ENCODE measurements at regions not wholly inside any gene's neighbourhood (a gene's known extent, or its start where the extent isn't known, plus 50 kb on each side); places are given as distances from the start of the nearest gene placed in this dataset.

- Mint-ChIP-seq H3K4me3 (no peak overlapping the region), H3K27ac (no peak overlapping the region), H3K4me1 (no peaks in the 10 kb centered on the region), H3K9me3 (ENCODE audit: insufficient read depth) (peaks cover 6% of the 10 kb centered on the region), H3K27me3 (peaks cover 5% of the 10 kb centered on the region)
- no peak for DNase-seq
- Histone ChIP-seq H3K9ac (ENCODE audit: low read length) (no peak overlapping the region), H3K36me3 (replicated peaks in 1 of 2; ENCODE audit: control extremely low read depth in 1 of 2, control insufficient read depth in 1 of 2, extremely low read depth in 1 of 2, insufficient read depth in 2 of 2, low read length in 1 of 2) (no peaks in the 10 kb centered on the region), H3K79me2 (ENCODE audit: control insufficient read depth, insufficient read depth, low read length) (no peaks in the 10 kb centered on the region), H3K4me2 (replicated peaks; ENCODE audit: low read depth, low read length, poor library complexity, severe bottlenecking) (no peak overlapping the region), H3K9me3 (ENCODE audit: control extremely low read depth in 1 of 3, control insufficient read depth in 2 of 3, insufficient read depth in 1 of 3, low read length in 2 of 3) (peaks cover 0 to 8% (median 0%) of the 10 kb centered on the region in 3 donors), H3K4me3 (ENCODE audit: control extremely low read depth in 1 of 5, extremely low read depth in 1 of 5, insufficient read depth in 1 of 5, low read depth in 2 of 5, low read length in 4 of 5) (no peak overlapping the region), H3K4me1 (ENCODE audit: control insufficient read depth in 2 of 2, insufficient read depth in 2 of 2, low read length in 2 of 2) (no peaks in the 10 kb centered on the region), H4K20me1 (ENCODE audit: control insufficient read depth, insufficient read depth, low read length, poor library complexity, severe bottlenecking) (no peaks in the 10 kb centered on the region), H3K27ac (ENCODE audit: low read length in 2 of 2) (no peak overlapping the region), H2AFZ (ENCODE audit: insufficient read depth, low read depth, low read length, poor library complexity, severe bottlenecking) (no peak overlapping the region), H3K27me3 (replicated peaks in 1 of 4; ENCODE audit: control extremely low read depth in 1 of 4, control insufficient read depth in 3 of 4, insufficient read depth in 4 of 4, low read length in 3 of 4) (peaks cover 0 to 3% (median 0%) of the 10 kb centered on the region in 4 experiments)
- ChIA-PET CTCF (no interaction called here), POLR2A (no interaction called here)
- TF ChIP-seq EZH2 (IDR thresholded peaks at IDR 0.05; ENCODE audit: borderline replicate concordance, insufficient read depth, low read depth, low read length, poor library complexity, severe bottlenecking) (no peak), CTCF (IDR thresholded peaks at IDR 0.05) (no peak)
- intact Hi-C loops (cut with micrococcal nuclease) = no loop called here
- no CpG with 5 or more reads among the region's 6 CpGs for WGBS (ENCODE audit: insufficient coverage)
- ATAC-seq (ENCODE audit: low read depth) = no peak
Measured at GRCh38 chr15:26007151-26007550, 144.0 kb upstream of the ATP10A start.

- DNase-seq (no peak), ATAC-seq (ENCODE audit: low read depth) (no peak)
- Histone ChIP-seq H3K27me3 (replicated peaks in 1 of 4; ENCODE audit: control extremely low read depth in 1 of 4, control insufficient read depth in 3 of 4, insufficient read depth in 4 of 4, low read length in 3 of 4) (peaks cover 0 to 5% (median 0%) of the 10 kb centered on the region in 4 experiments), H3K9me3 (ENCODE audit: control extremely low read depth in 1 of 3, control insufficient read depth in 2 of 3, insufficient read depth in 1 of 3, low read length in 2 of 3) (peaks cover 0 to 5% (median 0%) of the 10 kb centered on the region in 3 donors), H3K9ac (ENCODE audit: low read length) (no peak overlapping the region), H3K36me3 (replicated peaks in 1 of 2; ENCODE audit: control extremely low read depth in 1 of 2, control insufficient read depth in 1 of 2, extremely low read depth in 1 of 2, insufficient read depth in 2 of 2, low read length in 1 of 2) (no peaks in the 10 kb centered on the region), H3K4me1 (ENCODE audit: control insufficient read depth in 2 of 2, insufficient read depth in 2 of 2, low read length in 2 of 2) (no peaks in the 10 kb centered on the region), H3K4me3 (ENCODE audit: control extremely low read depth in 1 of 5, extremely low read depth in 1 of 5, insufficient read depth in 1 of 5, low read depth in 2 of 5, low read length in 4 of 5) (no peak overlapping the region), H2AFZ (ENCODE audit: insufficient read depth, low read depth, low read length, poor library complexity, severe bottlenecking) (no peak overlapping the region), H3K27ac (ENCODE audit: low read length in 2 of 2) (no peak overlapping the region), H3K4me2 (replicated peaks; ENCODE audit: low read depth, low read length, poor library complexity, severe bottlenecking) (no peak overlapping the region), H4K20me1 (ENCODE audit: control insufficient read depth, insufficient read depth, low read length, poor library complexity, severe bottlenecking) (no peaks in the 10 kb centered on the region), H3K79me2 (ENCODE audit: control insufficient read depth, insufficient read depth, low read length) (no peaks in the 10 kb centered on the region)
- H3K4me1 Mint-ChIP-seq = no peaks in the 10 kb centered on the region
- WGBS (ENCODE audit: insufficient coverage) = 98% methylated on average over 7 of the region's 9 CpGs
- no peak overlapping the region for H3K4me3 Mint-ChIP-seq
- ChIA-PET POLR2A (no interaction called here), CTCF (no interaction called here)
- TF ChIP-seq CTCF (IDR thresholded peaks at IDR 0.05) (no peak), EZH2 (IDR thresholded peaks at IDR 0.05; ENCODE audit: borderline replicate concordance, insufficient read depth, low read depth, low read length, poor library complexity, severe bottlenecking) (no peak)
- peaks cover 2% of the 10 kb centered on the region for H3K9me3 Mint-ChIP-seq (ENCODE audit: insufficient read depth)
- intact Hi-C loops (cut with micrococcal nuclease) = no loop called here
- H3K27me3 Mint-ChIP-seq = peaks cover 14% of the 10 kb centered on the region
- no peak overlapping the region for H3K27ac Mint-ChIP-seq
Measured at GRCh38 chr15:26001201-26001600, 138.1 kb upstream of the ATP10A start.
